Mesenchymal stem cell (in vitro differentiated cells and primary cell): ENCODE measurements at regions not wholly inside any gene's neighbourhood (a gene's known extent, or its start where the extent isn't known, plus 50 kb on each side); places are given as distances from the start of the nearest gene placed in this dataset.
"Not testable (repeated sequence)": the region's sequence is repeated elsewhere in the genome, so short reads cannot be mapped to it uniquely, and the experiment has no call there.

Source experiments
- DNase-seq: peaks from one replicate; pipeline ENCODE4 v3.0.0-alpha.2; 2013
- H2AFZ ChIP-seq: one replicate; pipeline ENCODE4 v1.6.1; 2013; ENCODE audit warnings: low read depth, mild to moderate bottlenecking, control low read depth, inconsistent platforms, low read length, moderate library complexity
- H2AK5ac ChIP-seq: 2 replicates; pipeline ENCODE4 v1.6.1; 2013; ENCODE audit warnings: low read length, moderate library complexity, mild to moderate bottlenecking, inconsistent platforms; ENCODE audit not compliant: severe bottlenecking
- H2BK120ac ChIP-seq: one replicate; pipeline ENCODE4 v1.6.1; 2013; ENCODE audit warnings: low read depth, mild to moderate bottlenecking, inconsistent platforms, low read length, moderate library complexity
- H2BK12ac ChIP-seq, 2 experiments: one replicate each; pipeline ENCODE4 v1.6.1; 2013; ENCODE audit warnings: inconsistent platforms in 2 of 2, low read length in 2 of 2, mild to moderate bottlenecking in 2 of 2, moderate library complexity in 2 of 2, control low read depth in 1 of 2
- H2BK15ac ChIP-seq: one replicate; pipeline ENCODE4 v1.6.1; 2013; ENCODE audit warnings: mild to moderate bottlenecking, low read depth, inconsistent platforms; ENCODE audit not compliant: poor library complexity, severe bottlenecking
- H2BK5ac ChIP-seq: 2 replicates; pipeline ENCODE4 v1.6.1; 2013; ENCODE audit warnings: low read depth, mild to moderate bottlenecking, low read length, control low read depth, inconsistent platforms; ENCODE audit not compliant: poor library complexity, severe bottlenecking
- H3K14ac ChIP-seq, 2 experiments: one replicate each; pipeline ENCODE4 v1.6.1; 2013; ENCODE audit warnings: inconsistent platforms in 2 of 2, low read length in 2 of 2, control low read depth in 1 of 2, mild to moderate bottlenecking in 1 of 2, moderate library complexity in 1 of 2
- H3K18ac ChIP-seq, 2 experiments: one replicate each; pipeline ENCODE4 v1.6.1; 2013; ENCODE audit warnings: inconsistent platforms in 2 of 2, low read length in 2 of 2, control low read depth in 1 of 2, low read depth in 1 of 2, mild to moderate bottlenecking in 1 of 2
- H3K23ac ChIP-seq, 2 experiments: one replicate each; pipeline ENCODE4 v1.6.1; 2013; ENCODE audit warnings: inconsistent platforms in 2 of 2, low read length in 2 of 2, mild to moderate bottlenecking in 2 of 2, moderate library complexity in 2 of 2, control low read depth in 1 of 2
- H3K27ac ChIP-seq: 2 replicates; pipeline ENCODE4 v1.5.1; 2013; ENCODE audit warnings: mild to moderate bottlenecking, moderate library complexity, low read length, control low read depth, inconsistent platforms; ENCODE audit not compliant: poor library complexity, severe bottlenecking
- H3K27me3 ChIP-seq, 2 experiments: 2 replicates each; pipeline versions ENCODE4 v1.6.1 to v1.7.0; 2013; ENCODE audit warnings: low read length in 2 of 2, mild to moderate bottlenecking in 2 of 2, moderate library complexity in 2 of 2, control low read depth in 1 of 2, inconsistent platforms in 1 of 2; ENCODE audit not compliant: control insufficient read depth in 1 of 2, insufficient read depth in 1 of 2
- H3K36me3 ChIP-seq, 2 experiments: 2 replicates each; pipeline versions ENCODE4 v1.6.1 to v1.7.0; 2013; ENCODE audit warnings: low read length in 2 of 2, control low read depth in 1 of 2, inconsistent platforms in 1 of 2, low read depth in 1 of 2, mild to moderate bottlenecking in 1 of 2; ENCODE audit not compliant: insufficient read depth in 2 of 2, control insufficient read depth in 1 of 2
- H3K4ac ChIP-seq, 2 experiments: one replicate each; pipeline ENCODE4 v1.6.1; 2013; ENCODE audit warnings: inconsistent platforms in 2 of 2, low read length in 2 of 2, mild to moderate bottlenecking in 2 of 2, moderate library complexity in 2 of 2, control low read depth in 1 of 2, low read depth in 1 of 2
- H3K4me1 ChIP-seq: 2 replicates; pipeline ENCODE4 v1.6.1; 2013; ENCODE audit warnings: low read depth, low read length, control low read depth; ENCODE audit not compliant: control insufficient read depth, insufficient read depth
- H3K4me2 ChIP-seq: 2 replicates; pipeline ENCODE4 v1.6.1; 2013; ENCODE audit warnings: low read length, mild to moderate bottlenecking, inconsistent platforms; ENCODE audit not compliant: poor library complexity, severe bottlenecking
- H3K4me3 ChIP-seq, 2 experiments: 2 replicates each; pipeline versions ENCODE4 v1.5.1 to v1.7.0; 2013; ENCODE audit warnings: low read length in 2 of 2, mild to moderate bottlenecking in 2 of 2, control low read depth in 1 of 2, low read depth in 1 of 2; ENCODE audit not compliant: insufficient read depth in 1 of 2
- H3K79me1 ChIP-seq: replicated peaks from 2 replicates; pipeline ENCODE4 v1.6.1; 2013; ENCODE audit warnings: mild to moderate bottlenecking, control low read depth, low read length, inconsistent platforms; ENCODE audit not compliant: poor library complexity, severe bottlenecking
- H3K9ac ChIP-seq: 2 replicates; pipeline ENCODE4 v1.7.0; 2013; ENCODE audit warnings: mild to moderate bottlenecking, low read length, moderate library complexity
- H3K9me3 ChIP-seq: 2 replicates; pipeline ENCODE4 v1.7.0; 2013; ENCODE audit warnings: mild to moderate bottlenecking, low read length; ENCODE audit not compliant: control insufficient read depth
- H4K8ac ChIP-seq: one replicate; pipeline ENCODE4 v1.6.1; 2013; ENCODE audit warnings: inconsistent platforms, mild to moderate bottlenecking, low read length, moderate library complexity
- H4K91ac ChIP-seq: one replicate; pipeline ENCODE4 v1.6.1; 2013; ENCODE audit warnings: mild to moderate bottlenecking, low read length, inconsistent platforms
- WGBS: methylation state at CpG from one replicate; pipeline ENCODE4 v1.1.7; 2013; ENCODE audit warnings: mixed read lengths; 5-methylcytosine and 5-hydroxymethylcytosine counted together

- no peaks in the 10 kb centered on the region for H3K36me3 ChIP-seq
- H3K27ac ChIP-seq = no peak overlapping the region
- H4K91ac ChIP-seq = no peak overlapping the region
- peaks cover 5% of the 10 kb centered on the region for H3K4me1 ChIP-seq
- DNase-seq = peak; percentile 20
- no peak overlapping the region for H3K4me3 ChIP-seq
- H3K23ac ChIP-seq = no peak overlapping the region
- H4K8ac ChIP-seq = no peak overlapping the region
- H3K4ac ChIP-seq = no peak overlapping the region
- no peak overlapping the region for H3K18ac ChIP-seq
- H3K14ac ChIP-seq = no peak overlapping the region
- no peak overlapping the region for H2BK12ac ChIP-seq
- 88% methylated on average over 3 of the region's 4 CpGs for WGBS
- no peak overlapping the region for H3K9ac ChIP-seq
- no peak overlapping the region for H3K4me2 ChIP-seq
- peaks cover 0 to 8% of the 10 kb centered on the region in 2 experiments for H3K27me3 ChIP-seq
- H3K79me1 ChIP-seq = no peaks in the 10 kb centered on the region
- H2BK120ac ChIP-seq = no peak overlapping the region
- H2AK5ac ChIP-seq = no peak overlapping the region
- no peaks in the 10 kb centered on the region for H3K9me3 ChIP-seq
- no peak overlapping the region for H2BK15ac ChIP-seq
- no peak overlapping the region for H2BK5ac ChIP-seq
- H2AFZ ChIP-seq = no peak overlapping the region
Observed at GRCh38 chr2:65604246-65604645, 171.8 kb upstream of the SPRED2 start.

- Histone ChIP-seq H3K4me1 (peaks cover 5% of the 10 kb centered on the region), H3K14ac (no peak overlapping the region), H2BK5ac (no peak overlapping the region), H2AFZ (no peak overlapping the region), H2AK5ac (no peak overlapping the region), H2BK15ac (no peak overlapping the region), H3K9ac (no peak overlapping the region), H3K27ac (no peak overlapping the region), H3K9me3 (no peaks in the 10 kb centered on the region), H3K79me1 (no peaks in the 10 kb centered on the region), H3K18ac (no peak overlapping the region), H2BK120ac (no peak overlapping the region), H3K4me3 (no peak overlapping the region), H2BK12ac (no peak overlapping the region), H3K27me3 (no peaks in the 10 kb centered on the region), H3K4me2 (no peak overlapping the region), H3K36me3 (no peaks in the 10 kb centered on the region), H3K23ac (no peak overlapping the region), H4K91ac (no peak overlapping the region), H4K8ac (peak overlapping the region; percentile 49), H3K4ac (no peak overlapping the region)
- no peak for DNase-seq
- WGBS = 81% methylated on average over 4 of the region's 4 CpGs
Observed at GRCh38 chr2:65602603-65603235, 170.3 kb upstream of the SPRED2 start.

- not testable (repeated sequence) for H3K27me3 ChIP-seq, H3K36me3 ChIP-seq, H3K4me2 ChIP-seq, H2BK120ac ChIP-seq, H2BK12ac ChIP-seq, H3K9me3 ChIP-seq, H3K27ac ChIP-seq, H3K18ac ChIP-seq, DNase-seq, H2AK5ac ChIP-seq, H3K79me1 ChIP-seq, H2AFZ ChIP-seq, H4K91ac ChIP-seq, H3K4me3 ChIP-seq, H4K8ac ChIP-seq, H2BK15ac ChIP-seq, H3K4me1 ChIP-seq, H3K23ac ChIP-seq, H3K9ac ChIP-seq, H3K4ac ChIP-seq, H3K14ac ChIP-seq, H2BK5ac ChIP-seq
- WGBS = 96% methylated on average over 10 of the region's 33 CpGs
Observed at GRCh38 chr2:65600871-65601270, 168.5 kb upstream of the SPRED2 start.

GRCh38 chr2:65600351-65600750 is 168.0 kb upstream of the SPRED2 start:
- H3K9ac ChIP-seq, H4K8ac ChIP-seq, H3K36me3 ChIP-seq, H3K14ac ChIP-seq, H2BK120ac ChIP-seq, H4K91ac ChIP-seq, H3K4me3 ChIP-seq, H2BK12ac ChIP-seq, H3K4me2 ChIP-seq, DNase-seq, H3K4me1 ChIP-seq, H3K18ac ChIP-seq, H3K27me3 ChIP-seq, H3K79me1 ChIP-seq, H2AK5ac ChIP-seq, H2BK5ac ChIP-seq, H3K9me3 ChIP-seq, H2BK15ac ChIP-seq, H3K4ac ChIP-seq, H2AFZ ChIP-seq, H3K27ac ChIP-seq, H3K23ac ChIP-seq: not testable (repeated sequence)
- WGBS = no CpG with 5 or more reads among the region's 26 CpGs
